Transverse colon (tissue), 4 donors: ENCODE measurements at regions not wholly inside any gene's neighbourhood (a gene's known extent, or its start where the extent isn't known, plus 50 kb on each side); places are given as distances from the start of the nearest gene placed in this dataset.

ENCODE experiments used
- DNase-seq: peaks from one replicate; pipeline ENCODE4 v3.0.0-alpha.2; 2019
- H3K27ac ChIP-seq, 4 donors: fragments of 200-600 bp; sonication (generic); 2 replicates each; pipeline ENCODE4 v1.5.1; 2016 to 2018; ENCODE audit warnings: inconsistent platforms in 4 of 4
- H3K27me3 ChIP-seq: fragments of 200-600 bp; sonication (generic); 2 replicates; pipeline ENCODE4 v1.5.1; 2017; ENCODE audit warnings: inconsistent platforms
- H3K36me3 ChIP-seq, 4 donors: fragments of 200-600 bp; sonication (generic); 2 replicates each; pipeline ENCODE4 v1.5.1; 2017 to 2019; ENCODE audit warnings: inconsistent platforms in 4 of 4
- H3K4me1 ChIP-seq, 4 donors: fragments of 200-600 bp; sonication (generic); 2 replicates each; pipeline ENCODE4 v1.5.1; 2017 to 2020; ENCODE audit warnings: inconsistent platforms in 4 of 4
- H3K4me3 ChIP-seq, 4 donors: fragments of 200-600 bp; sonication (generic); 1 replicate in 1 of 4; 2 replicates in 3 of 4; pipeline versions ENCODE4 v1.5.1 to v1.6.1; 2017 to 2019; ENCODE audit warnings: inconsistent platforms in 4 of 4
- H3K9me3 ChIP-seq, 2 donors: fragments of 200-600 bp; sonication (generic); 2 replicates each; pipeline ENCODE4 v1.5.1; 2017 to 2019; ENCODE audit warnings: inconsistent platforms in 2 of 2
- CTCF ChIP-seq, 5 experiments: fragments of 200-600 bp in 3 of 5; fragments of 450-650 bp in 2 of 5; sonication (generic) in 3 of 5; IDR thresholded peaks; 1 replicate in 2 of 5; 2 replicates in 3 of 5; pipeline ENCODE4 v1.5.1; 2016 to 2017; ENCODE audit warnings: antibody characterized with exemption in 5 of 5, inconsistent platforms in 3 of 5, mild to moderate bottlenecking in 2 of 5, moderate library complexity in 1 of 5
- EP300 ChIP-seq: sonication (generic); formaldehyde crosslinking; IDR thresholded peaks from one replicate; pipeline ENCODE4 v1.6.1; 2017; ENCODE audit warnings: antibody characterized with exemption, low read depth
- POLR2A ChIP-seq: fragments of 450-650 bp; IDR thresholded peaks from one replicate; pipeline ENCODE4 v1.6.1; 2016; ENCODE audit warnings: antibody characterized with exemption, mild to moderate bottlenecking, moderate library complexity
- POLR2AphosphoS5 ChIP-seq, 3 donors: sonication (generic); formaldehyde crosslinking; IDR thresholded peaks; one replicate each; pipeline ENCODE4 v1.6.1; 2016; ENCODE audit warnings: antibody characterized with exemption in 3 of 3
- WGBS, 2 donors: methylation state at CpG; one replicate each; pipeline ENCODE4 v1.1.5; 2018; ENCODE audit warnings: low coverage in 1 of 2; 5-methylcytosine and 5-hydroxymethylcytosine counted together
- in situ Hi-C, 4 donors: fragments of 200-750 bp; cut with MboI; loops; one replicate each; pipeline versions ENCODE4 v1.15.0 to v1.15.1; 2017; ENCODE audit warnings: low sequenced_read_pairs in 3 of 4, low pct_ligation_motif_present in 1 of 4, low pct_unique_long_range_greater_than_20kb in 1 of 4
- intact Hi-C: fragments of 100-400 bp; cut with DNase I; formaldehyde crosslinking; loops from one replicate; pipeline ENCODE4 v1.15.1; 2023; ENCODE audit warnings: low total_unique reads

GRCh38 chr12:107435520-107435919 is 250.1 kb upstream of the PWP1 start:
- WGBS, 2 donors = 58% methylated on average over 2 of the region's 2 CpGs; no CpG with 5 or more reads in 1 of the 2 donors
- Histone ChIP-seq H3K36me3 (no peaks in the 10 kb centered on the region), H3K27me3 (no peaks in the 10 kb centered on the region), H3K27ac (no peak overlapping the region), H3K4me1 (no peaks in the 10 kb centered on the region), H3K9me3 (no peaks in the 10 kb centered on the region), H3K4me3 (no peak overlapping the region)
- in situ Hi-C loops = no loop called here
- intact Hi-C loops = no loop called here
- no peak for DNase-seq
- TF ChIP-seq POLR2A (no peak), EP300 (no peak), CTCF (IDR thresholded peaks at IDR 0.05) (no peak), POLR2AphosphoS5 (IDR thresholded peaks at IDR 0.05) (no peak)

DNA sequence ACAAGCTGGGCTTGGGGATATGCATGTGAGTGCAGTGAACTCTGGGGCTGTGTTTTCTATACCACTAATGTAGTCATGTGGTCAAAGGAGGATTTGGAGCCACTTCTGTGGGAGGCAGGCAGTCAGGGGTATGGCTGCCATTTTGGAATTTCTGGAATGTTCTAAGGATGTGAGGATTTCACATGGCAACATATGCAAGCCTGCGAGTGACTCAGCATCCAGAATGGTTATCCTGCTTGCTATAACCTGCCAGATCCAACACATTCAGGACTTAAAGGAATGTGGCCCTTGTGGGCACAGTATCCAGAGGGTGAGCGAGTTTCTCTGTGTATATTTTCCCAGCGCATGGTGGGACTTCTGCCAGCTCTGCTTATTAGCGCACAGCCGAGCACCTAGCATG is 249.2 kb upstream of the PWP1 start:
- intact Hi-C loops = no loop called here
- Histone ChIP-seq H3K27me3 (no peaks in the 10 kb centered on the region), H3K4me1 (no peaks in the 10 kb centered on the region), H3K36me3 (no peaks in the 10 kb centered on the region), H3K9me3 (no peaks in the 10 kb centered on the region), H3K4me3 (no peak overlapping the region), H3K27ac (no peak overlapping the region)
- 80% methylated on average over 5 of the region's 5 CpGs; no CpG with 5 or more reads in 1 of the 2 donors for WGBS, 2 donors
- in situ Hi-C loops = no loop called here
- DNase-seq = no peak
- TF ChIP-seq POLR2AphosphoS5 (IDR thresholded peaks at IDR 0.05) = no peak
- no peak for TF ChIP-seq CTCF (IDR thresholded peaks at IDR 0.05)

DNA sequence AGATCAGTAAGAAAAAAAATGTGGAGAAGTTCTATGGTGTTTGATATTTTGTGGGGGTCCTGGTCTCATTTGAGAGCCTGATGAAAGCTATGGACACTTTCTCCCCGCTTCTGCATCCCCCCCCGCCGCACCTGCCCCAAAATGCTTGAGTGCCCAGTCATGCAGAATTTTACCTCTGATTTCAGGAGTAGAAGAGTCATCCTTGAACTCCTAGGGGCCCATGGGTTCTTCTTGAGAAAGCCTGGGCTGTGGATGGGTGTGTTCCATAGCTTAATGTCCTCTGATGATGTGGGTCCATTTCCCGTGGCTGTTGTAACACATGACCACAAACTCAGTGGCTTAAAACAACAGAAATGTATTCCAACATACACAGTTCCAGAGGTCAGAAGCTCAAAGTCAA is 248.8 kb upstream of the PWP1 start:
- no peak for DNase-seq
- in situ Hi-C loops = no loop called here
- no peaks in the 10 kb centered on the region for H3K9me3 ChIP-seq
- no peaks in the 10 kb centered on the region for H3K27me3 ChIP-seq
- TF ChIP-seq CTCF (IDR thresholded peaks at IDR 0.05) = no peak
- no peak for TF ChIP-seq POLR2AphosphoS5 (IDR thresholded peaks at IDR 0.05)
- TF ChIP-seq EP300 = no peak
- no peak for TF ChIP-seq POLR2A
- 90 to 91% methylated on average over 2 to 4 of the region's 4 CpGs for WGBS, 2 donors
- H3K4me1 ChIP-seq = no peaks in the 10 kb centered on the region
- intact Hi-C loops = no loop called here
- H3K4me3 ChIP-seq = no peak overlapping the region
- H3K36me3 ChIP-seq = no peaks in the 10 kb centered on the region
- H3K27ac ChIP-seq = no peak overlapping the region

GRCh38 chr12:107437954-107438353 is 247.6 kb upstream of the PWP1 start:
- WGBS, 2 donors = 82% methylated on average over 6 of the region's 6 CpGs; no CpG with 5 or more reads in 1 of the 2 donors
- in situ Hi-C loops (no loop called here), intact Hi-C loops (no loop called here)
- H3K36me3 ChIP-seq = no peaks in the 10 kb centered on the region
- H3K27ac ChIP-seq = no peak overlapping the region
- H3K4me1 ChIP-seq = no peaks in the 10 kb centered on the region
- TF ChIP-seq POLR2A (no peak), EP300 (no peak), CTCF (IDR thresholded peaks at IDR 0.05) (no peak), POLR2AphosphoS5 (IDR thresholded peaks at IDR 0.05) (no peak)
- no peak for DNase-seq
- no peak overlapping the region for H3K4me3 ChIP-seq
- H3K27me3 ChIP-seq = no peaks in the 10 kb centered on the region
- H3K9me3 ChIP-seq = no peaks in the 10 kb centered on the region
